ENCODE measurements at regions not wholly inside any gene's neighbourhood (a gene's known extent, or its start where the extent isn't known, plus 50 kb on each side); places are given as distances from the start of the nearest gene placed in this dataset.
"Not testable (repeated sequence)": the region's sequence is repeated elsewhere in the genome, so short reads cannot be mapped to it uniquely, and the experiment has no call there.

GRCh38 chr16:55019419-55020131, 88.9 kb downstream of the IRX5 start:
- no peak overlapping the region for H3K4me3 ChIP-seq (ENCODE audit: low read depth, low read length)
- no peak for DNase-seq (ENCODE audit: low read depth)
- no peak for TF ChIP-seq CTCF (IDR thresholded peaks at IDR 0.05; ENCODE audit: insufficient read depth, low read depth, low read length)

GRCh38 chr16:55021595-55022475, 91.2 kb downstream of the IRX5 start:
- peak; percentile 18 for TF ChIP-seq CTCF (IDR thresholded peaks at IDR 0.05; ENCODE audit: insufficient read depth, low read depth, low read length)
- H3K4me3 ChIP-seq (ENCODE audit: low read depth, low read length), result no peak overlapping the region
- DNase-seq (ENCODE audit: low read depth), result peak; percentile 37

- DNase-seq (ENCODE audit: low read depth); H3K4me3 ChIP-seq (ENCODE audit: low read depth, low read length): not testable (repeated sequence)
These were observed 96.6 kb downstream of the IRX5 start for GRCh38 chr16:55027260-55027659.

GRCh38 chr16:55029509-55029908, 98.8 kb downstream of the IRX5 start:
- TF ChIP-seq CTCF (IDR thresholded peaks at IDR 0.05; ENCODE audit: insufficient read depth, low read depth, low read length), result no peak
- no peak for DNase-seq (ENCODE audit: low read depth)

GRCh38 chr16:55030944-55031343, 100.3 kb downstream of the IRX5 start:
- no peak for TF ChIP-seq CTCF (IDR thresholded peaks at IDR 0.05; ENCODE audit: insufficient read depth, low read depth, low read length)
- no peak overlapping the region for H3K4me3 ChIP-seq (ENCODE audit: low read depth, low read length)
- DNase-seq (ENCODE audit: low read depth), result no peak

More at GRCh38 chr16:55029509-55029908, 98.8 kb downstream of the IRX5 start:
- no peak overlapping the region for H3K4me3 ChIP-seq (ENCODE audit: low read depth, low read length)

GRCh38 chr16:55031481-55031880, 100.8 kb downstream of the IRX5 start:
- no peak for DNase-seq (ENCODE audit: low read depth)
- H3K4me3 ChIP-seq (ENCODE audit: low read depth, low read length), result no peak overlapping the region
- TF ChIP-seq CTCF (IDR thresholded peaks at IDR 0.05; ENCODE audit: insufficient read depth, low read depth, low read length), result no peak

All from fibroblast of villous mesenchyme (primary cell).